Tongue (tissue), 1 donor: ENCODE measurements at regions not wholly inside any gene's neighbourhood (a gene's known extent, or its start where the extent isn't known, plus 50 kb on each side); places are given as distances from the start of the nearest gene placed in this dataset.
"Not testable (repeated sequence)": the region's sequence is repeated elsewhere in the genome, so short reads cannot be mapped to it uniquely, and the experiment has no call there.

ENCODE experiments used
- DNase-seq: peaks from one replicate; pipeline ENCODE4 v3.0.0-alpha.2; 2015

- no peak for DNase-seq
Observed at GRCh38 chr3:140870351-140870750, 71.3 kb upstream of the SLC25A36 start.

- no peak for DNase-seq
Observed at GRCh38 chr3:140871022-140871421, 70.6 kb upstream of the SLC25A36 start.

GRCh38 chr3:140872165-140872564, 69.5 kb upstream of the SLC25A36 start:
- DNase-seq, result not testable (repeated sequence)

GRCh38 chr3:140883428-140884040, 58.1 kb upstream of the SLC25A36 start:
- no peak for DNase-seq

GRCh38 chr3:140885697-140886096, 55.9 kb upstream of the SLC25A36 start:
- DNase-seq, result not testable (repeated sequence)
